Fibroblast of lung (primary cell): ENCODE measurements at regions not wholly inside any gene's neighbourhood (a gene's known extent, or its start where the extent isn't known, plus 50 kb on each side); places are given as distances from the start of the nearest gene placed in this dataset.

Source experiments
- CTCF ChIP-seq, 2 donors: IDR thresholded peaks in 1 of 2; conservative IDR thresholded peaks in 1 of 2; 1 replicate in 1 of 2; 2 replicates in 1 of 2; pipeline ENCODE4 v1.5.1; 2011 to 2012; ENCODE audit warnings: low read length in 2 of 2, control low read depth in 1 of 2, inconsistent platforms in 1 of 2, low read depth in 1 of 2, mild to moderate bottlenecking in 1 of 2
- EZH2 ChIP-seq: IDR thresholded peaks from 2 replicates; pipeline ENCODE4 v1.5.1; 2012; ENCODE audit warnings: low read length, control low read depth, mild to moderate bottlenecking; ENCODE audit errors: missing control alignments

- TF ChIP-seq CTCF (conservative IDR thresholded peaks at IDR 0.05 in 1 of 2, IDR thresholded peaks at IDR 0.05 in 1 of 2; ENCODE audit: low read depth in 1 of 2, low read length in 2 of 2) (no peak), EZH2 (no peak)
Observed at GRCh38 chr12:13313886-13314285, 117.4 kb downstream of the EMP1 start.
